ENCODE measurements at regions not wholly inside any gene's neighbourhood (a gene's known extent, or its start where the extent isn't known, plus 50 kb on each side); places are given as distances from the start of the nearest gene placed in this dataset.

- TF ChIP-seq EP300 (IDR thresholded peaks at IDR 0.05; ENCODE audit: low read depth): no peak
- no peak for TF ChIP-seq CTCF (IDR thresholded peaks at IDR 0.05)
- TF ChIP-seq POLR2A (IDR thresholded peaks at IDR 0.05): no peak
Observed at GRCh38 chr10:130781623-130782022, 529.9 kb downstream of the TCERG1L start.
